Glutamatergic neuron (in vitro differentiated cells): ENCODE measurements at regions not wholly inside any gene's neighbourhood (a gene's known extent, or its start where the extent isn't known, plus 50 kb on each side); places are given as distances from the start of the nearest gene placed in this dataset.
A peak's percentile ranks its signal among the peaks of the same experiment; 100 is the strongest.
"Not testable (repeated sequence)": the region's sequence is repeated elsewhere in the genome, so short reads cannot be mapped to it uniquely, and the experiment has no call there.

ENCODE experiments used
- DNase-seq: peaks from one replicate; pipeline ENCODE4 v3.0.0; 2022
- H3K27ac Mint-ChIP-seq: one replicate; pipeline ENCODE4 v1.8.0; 2020; ENCODE audit warnings: mild to moderate bottlenecking, mixed read lengths, inconsistent platforms; ENCODE audit not compliant: unreplicated experiment
- H3K27me3 Mint-ChIP-seq: one replicate; pipeline ENCODE4 v1.8.0; 2020; ENCODE audit warnings: mild to moderate bottlenecking, moderate library complexity, mixed read lengths, inconsistent platforms; ENCODE audit not compliant: unreplicated experiment
- H3K36me3 Mint-ChIP-seq: one replicate; pipeline ENCODE4 v1.8.0; 2020; ENCODE audit warnings: mild to moderate bottlenecking, mixed read lengths, inconsistent platforms; ENCODE audit not compliant: unreplicated experiment
- H3K4me1 Mint-ChIP-seq: one replicate; pipeline ENCODE4 v1.8.0; 2020; ENCODE audit warnings: mild to moderate bottlenecking, low read depth, mixed read lengths, inconsistent platforms; ENCODE audit not compliant: unreplicated experiment
- H3K4me3 Mint-ChIP-seq: one replicate; pipeline ENCODE4 v1.8.0; 2020; ENCODE audit warnings: mild to moderate bottlenecking, mixed read lengths, inconsistent platforms; ENCODE audit not compliant: unreplicated experiment
- H3K9me3 Mint-ChIP-seq: one replicate; pipeline ENCODE4 v1.8.0; 2020; ENCODE audit warnings: mild to moderate bottlenecking, moderate library complexity, mixed read lengths, inconsistent platforms; ENCODE audit not compliant: unreplicated experiment
- TF ChIP-seq, protein P1 (sequence below): fragments of 200-600 bp; sonication (generic); IDR thresholded peaks from one replicate; pipeline ENCODE4 v1.5.0; 2021; ENCODE audit not compliant: partially characterized antibody, unreplicated experiment

DNA sequence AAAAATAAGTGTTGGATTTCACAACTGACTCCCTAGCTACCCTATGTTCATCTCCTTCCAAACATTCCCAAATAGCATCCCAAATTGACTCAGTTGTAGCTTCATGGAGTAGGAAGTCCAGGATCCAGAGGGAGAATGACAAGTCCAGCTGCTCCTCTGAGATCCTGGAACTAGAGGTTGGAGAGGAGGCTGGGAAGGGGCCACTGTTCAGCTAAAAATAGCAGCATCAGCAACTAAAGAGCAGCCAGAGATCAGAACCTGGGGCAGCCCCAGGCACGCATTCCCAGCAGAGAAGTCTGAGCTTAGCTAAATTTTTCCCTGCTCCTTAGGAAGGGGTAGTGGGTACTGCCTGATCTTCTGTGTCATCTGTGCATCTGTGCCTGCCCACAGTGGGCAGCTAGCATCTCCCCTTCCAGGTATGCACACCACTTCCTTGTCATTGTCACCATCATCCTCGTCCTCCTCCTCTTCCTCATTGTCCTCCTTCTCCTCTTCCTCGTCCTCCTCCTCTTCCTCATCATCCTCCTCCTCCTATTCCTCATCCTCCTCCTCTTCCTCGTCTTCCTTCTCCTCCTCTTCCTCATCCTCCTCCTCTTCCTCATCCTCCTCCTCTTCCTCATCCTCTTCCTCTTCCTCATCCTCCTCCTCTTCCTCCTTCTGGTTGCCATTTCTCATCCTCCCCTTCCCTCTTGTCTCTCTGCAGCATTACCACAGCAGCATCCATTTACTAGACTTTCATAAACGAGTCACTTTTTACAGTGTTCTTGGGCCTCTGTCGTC lies 152.3 kb upstream of the ROPN1 start:
- Mint-ChIP-seq H3K27me3 (peaks cover 18% of the 10 kb centered on the region), H3K4me3 (no peak overlapping the region), H3K9me3 (peaks cover 19% of the 10 kb centered on the region), H3K36me3 (no peaks in the 10 kb centered on the region), H3K4me1 (peaks cover 53% of the 10 kb centered on the region), H3K27ac (no peak overlapping the region)
- TF ChIP-seq, protein P1, sequence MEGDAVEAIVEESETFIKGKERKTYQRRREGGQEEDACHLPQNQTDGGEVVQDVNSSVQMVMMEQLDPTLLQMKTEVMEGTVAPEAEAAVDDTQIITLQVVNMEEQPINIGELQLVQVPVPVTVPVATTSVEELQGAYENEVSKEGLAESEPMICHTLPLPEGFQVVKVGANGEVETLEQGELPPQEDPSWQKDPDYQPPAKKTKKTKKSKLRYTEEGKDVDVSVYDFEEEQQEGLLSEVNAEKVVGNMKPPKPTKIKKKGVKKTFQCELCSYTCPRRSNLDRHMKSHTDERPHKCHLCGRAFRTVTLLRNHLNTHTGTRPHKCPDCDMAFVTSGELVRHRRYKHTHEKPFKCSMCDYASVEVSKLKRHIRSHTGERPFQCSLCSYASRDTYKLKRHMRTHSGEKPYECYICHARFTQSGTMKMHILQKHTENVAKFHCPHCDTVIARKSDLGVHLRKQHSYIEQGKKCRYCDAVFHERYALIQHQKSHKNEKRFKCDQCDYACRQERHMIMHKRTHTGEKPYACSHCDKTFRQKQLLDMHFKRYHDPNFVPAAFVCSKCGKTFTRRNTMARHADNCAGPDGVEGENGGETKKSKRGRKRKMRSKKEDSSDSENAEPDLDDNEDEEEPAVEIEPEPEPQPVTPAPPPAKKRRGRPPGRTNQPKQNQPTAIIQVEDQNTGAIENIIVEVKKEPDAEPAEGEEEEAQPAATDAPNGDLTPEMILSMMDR = no peak
- no peak for DNase-seq

DNA sequence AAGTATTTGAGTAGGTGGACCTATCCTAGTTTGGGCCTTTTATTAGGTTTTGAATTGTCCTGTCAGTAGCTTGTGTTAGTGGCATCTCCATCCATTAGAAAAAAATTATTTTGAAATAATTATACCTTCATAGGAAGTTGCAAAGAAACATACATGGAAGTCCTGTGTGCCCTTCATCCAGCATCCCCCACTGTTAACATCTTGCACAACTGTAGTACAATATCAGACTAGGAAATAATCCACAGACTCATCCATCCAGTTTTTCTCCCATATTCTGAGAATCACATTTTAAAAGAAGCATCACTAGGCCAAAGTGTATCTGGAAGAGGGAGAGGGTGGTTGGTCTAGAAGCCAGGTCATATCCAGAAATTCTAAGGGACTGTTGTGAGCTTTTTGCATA lies 155.5 kb upstream of the ROPN1 start:
- Mint-ChIP-seq H3K27ac (no peak overlapping the region), H3K4me1 (peaks cover 72% of the 10 kb centered on the region), H3K36me3 (no peaks in the 10 kb centered on the region), H3K4me3 (no peak overlapping the region), H3K27me3 (peaks cover 14% of the 10 kb centered on the region), H3K9me3 (peaks cover 15% of the 10 kb centered on the region)
- TF ChIP-seq, protein P1 = no peak
- DNase-seq = no peak

DNA sequence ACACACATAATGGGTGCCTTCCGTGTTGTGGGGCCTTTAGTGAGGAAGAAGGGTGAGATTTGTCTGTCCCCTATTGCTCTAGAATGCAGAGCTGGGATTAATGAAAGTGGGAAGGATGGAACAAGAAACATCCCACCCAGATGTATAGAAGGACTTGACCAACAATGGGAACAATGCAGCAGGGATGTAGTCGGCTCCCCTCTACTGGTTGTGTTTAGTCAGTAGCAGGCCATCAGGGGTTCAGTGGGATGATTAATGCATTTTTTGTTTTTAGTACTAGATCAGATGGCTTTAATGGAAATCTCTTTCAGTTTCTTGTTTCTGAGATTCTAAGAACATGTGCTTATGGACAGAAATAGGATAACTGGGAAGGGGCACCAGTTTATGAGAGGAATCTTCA lies 156.0 kb upstream of the ROPN1 start:
- no peak overlapping the region for H3K4me3 Mint-ChIP-seq
- H3K27ac Mint-ChIP-seq = peak overlapping the region; percentile 60
- peaks cover 15% of the 10 kb centered on the region for H3K9me3 Mint-ChIP-seq
- peaks cover 14% of the 10 kb centered on the region for H3K27me3 Mint-ChIP-seq
- no peak for DNase-seq
- no peaks in the 10 kb centered on the region for H3K36me3 Mint-ChIP-seq
- peaks cover 71% of the 10 kb centered on the region for H3K4me1 Mint-ChIP-seq
- TF ChIP-seq, protein P1 = no peak

GRCh38 chr3:124149081-124149480 lies 157.2 kb upstream of the ROPN1 start:
- H3K27ac Mint-ChIP-seq = no peak overlapping the region
- no peak for DNase-seq
- TF ChIP-seq, protein P1 = no peak
- H3K36me3 Mint-ChIP-seq = no peaks in the 10 kb centered on the region
- H3K9me3 Mint-ChIP-seq = peaks cover 16% of the 10 kb centered on the region
- H3K27me3 Mint-ChIP-seq = peaks cover 14% of the 10 kb centered on the region
- peaks cover 63% of the 10 kb centered on the region for H3K4me1 Mint-ChIP-seq
- no peak overlapping the region for H3K4me3 Mint-ChIP-seq

DNA sequence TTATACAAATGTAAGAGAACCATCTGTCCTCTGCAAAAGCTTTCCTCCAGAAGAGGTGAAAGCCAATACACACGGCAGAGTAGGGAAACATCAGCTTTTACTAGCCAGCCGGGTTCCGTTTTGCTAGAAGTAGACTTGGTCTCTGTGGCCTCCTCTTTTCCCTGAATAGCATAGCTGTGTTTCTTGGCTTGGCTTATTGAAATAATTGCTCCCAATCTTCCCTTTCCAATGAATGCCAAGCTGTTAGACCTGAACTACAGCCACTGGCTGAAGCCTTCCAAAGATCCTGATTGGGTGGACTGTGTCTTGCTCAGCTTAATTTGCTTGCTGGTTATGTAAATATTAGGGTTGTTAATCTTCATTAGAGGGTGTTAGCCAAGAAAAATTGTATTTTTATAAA lies 157.8 kb upstream of the ROPN1 start:
- H3K36me3 Mint-ChIP-seq = no peaks in the 10 kb centered on the region
- H3K27me3 Mint-ChIP-seq = peaks cover 11% of the 10 kb centered on the region
- H3K27ac Mint-ChIP-seq = no peak overlapping the region
- no peak for DNase-seq
- no peak overlapping the region for H3K4me3 Mint-ChIP-seq
- peaks cover 12% of the 10 kb centered on the region for H3K9me3 Mint-ChIP-seq
- TF ChIP-seq, protein P1 = no peak
- H3K4me1 Mint-ChIP-seq = peaks cover 56% of the 10 kb centered on the region

DNA sequence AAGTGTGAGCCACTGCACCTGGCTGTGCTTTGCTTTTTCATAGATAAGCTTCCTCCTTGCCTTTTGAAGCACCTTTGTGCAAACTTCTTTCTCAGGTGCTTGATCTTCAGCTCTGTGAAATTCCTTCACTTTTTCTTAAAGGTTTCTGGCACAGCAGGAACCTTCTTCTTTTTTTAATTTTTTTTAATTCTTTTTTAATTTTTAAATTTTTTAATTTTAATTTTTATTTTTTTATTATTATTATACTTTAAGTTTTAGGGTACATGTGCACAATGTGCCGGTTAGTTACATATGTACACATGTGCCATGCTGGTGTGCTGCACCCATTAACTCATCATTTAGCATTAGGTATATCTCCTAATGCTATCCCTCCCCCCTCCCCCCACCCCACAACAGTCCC lies 161.0 kb upstream of the ROPN1 start:
- H3K27ac Mint-ChIP-seq, DNase-seq, H3K36me3 Mint-ChIP-seq, H3K4me3 Mint-ChIP-seq, H3K9me3 Mint-ChIP-seq, H3K27me3 Mint-ChIP-seq: not testable (repeated sequence)
- peaks cover 35% of the 10 kb centered on the region for H3K4me1 Mint-ChIP-seq
